Caki2 (cell line): ENCODE measurements at regions not wholly inside any gene's neighbourhood (a gene's known extent, or its start where the extent isn't known, plus 50 kb on each side); places are given as distances from the start of the nearest gene placed in this dataset.
A peak's percentile ranks its signal among the peaks of the same experiment; 100 is the strongest.
"Not testable (repeated sequence)": the region's sequence is repeated elsewhere in the genome, so short reads cannot be mapped to it uniquely, and the experiment has no call there.

Source experiments
- DNase-seq: peaks from one replicate; pipeline ENCODE4 v3.0.0-alpha.2; 2015; ENCODE audit warnings: low read depth
- in situ Hi-C: cut with HindIII; loops from 2 replicates; pipeline ENCODE4 v1.10.0; 2016; ENCODE audit warnings: low sequenced_read_pairs, low pct_unique_long_range_greater_than_20kb, mixed read lengths

DNA sequence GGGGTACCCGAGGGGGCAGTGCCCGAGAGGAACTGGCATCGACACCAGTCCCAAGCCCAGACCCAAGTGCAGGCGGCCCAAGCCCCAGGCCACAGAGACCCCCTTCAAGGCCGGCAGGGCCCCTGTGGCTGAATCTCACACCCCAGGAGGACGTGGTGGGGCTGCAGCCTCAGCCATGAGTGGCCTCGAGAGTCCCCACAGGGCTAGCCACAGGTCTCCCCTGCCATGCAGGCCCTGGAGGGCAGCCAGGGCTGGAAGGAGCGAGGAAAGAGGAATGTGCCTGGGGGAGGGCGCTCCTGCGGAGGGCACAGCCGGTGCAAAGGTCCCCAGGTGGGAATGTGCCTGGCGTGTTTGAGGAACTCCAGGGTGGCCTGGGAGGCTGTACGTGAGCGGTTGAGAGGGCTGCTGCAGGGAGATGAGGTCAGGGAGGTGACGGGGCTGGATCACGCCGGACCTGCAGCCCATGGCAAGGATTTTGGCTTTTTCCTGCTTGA is 86.1 kb downstream of the NCOR2 start:
- in situ Hi-C loops, result no loop called here
- DNase-seq, result no peak

DNA sequence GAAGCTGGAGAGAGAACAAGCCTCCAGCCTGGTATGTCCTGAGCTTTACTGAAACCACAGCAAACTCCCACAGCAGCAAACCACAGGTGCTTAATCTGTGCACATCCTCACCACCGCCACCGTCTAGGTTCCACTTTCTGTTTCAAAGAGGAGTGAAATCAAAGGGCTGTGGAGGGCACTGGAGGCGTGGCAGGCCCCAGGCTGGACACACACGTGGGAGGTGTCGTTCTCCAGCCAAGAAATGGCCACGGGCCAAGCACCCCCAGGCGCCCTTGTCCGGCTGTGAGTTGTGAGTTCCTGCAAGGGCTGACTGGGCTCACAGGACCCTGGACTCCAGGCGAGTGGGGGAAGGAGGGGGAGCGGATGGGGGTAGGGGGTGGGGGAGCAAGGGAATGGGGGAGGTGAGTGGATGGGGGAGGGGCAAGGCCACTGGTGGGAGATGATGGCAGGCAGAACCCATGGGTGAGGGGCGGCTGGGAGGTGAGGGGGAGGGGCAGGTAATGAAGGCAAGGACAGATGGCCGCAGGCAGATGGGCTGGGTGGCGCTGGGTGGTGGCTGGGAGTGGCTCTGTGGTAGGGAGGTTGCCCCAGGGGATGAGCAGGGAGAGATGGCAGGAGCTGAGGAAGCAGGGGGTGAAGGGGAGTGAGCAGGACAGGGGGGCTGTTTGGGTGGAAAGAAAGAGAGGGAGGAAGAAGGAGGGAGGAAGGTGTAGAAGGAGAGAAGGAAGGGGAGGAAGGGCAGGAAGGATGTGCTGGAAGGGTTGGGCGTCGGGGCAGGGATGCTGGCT is 86.7 kb downstream of the NCOR2 start:
- in situ Hi-C loops, result no loop called here
- peak; percentile 86 for DNase-seq

DNA sequence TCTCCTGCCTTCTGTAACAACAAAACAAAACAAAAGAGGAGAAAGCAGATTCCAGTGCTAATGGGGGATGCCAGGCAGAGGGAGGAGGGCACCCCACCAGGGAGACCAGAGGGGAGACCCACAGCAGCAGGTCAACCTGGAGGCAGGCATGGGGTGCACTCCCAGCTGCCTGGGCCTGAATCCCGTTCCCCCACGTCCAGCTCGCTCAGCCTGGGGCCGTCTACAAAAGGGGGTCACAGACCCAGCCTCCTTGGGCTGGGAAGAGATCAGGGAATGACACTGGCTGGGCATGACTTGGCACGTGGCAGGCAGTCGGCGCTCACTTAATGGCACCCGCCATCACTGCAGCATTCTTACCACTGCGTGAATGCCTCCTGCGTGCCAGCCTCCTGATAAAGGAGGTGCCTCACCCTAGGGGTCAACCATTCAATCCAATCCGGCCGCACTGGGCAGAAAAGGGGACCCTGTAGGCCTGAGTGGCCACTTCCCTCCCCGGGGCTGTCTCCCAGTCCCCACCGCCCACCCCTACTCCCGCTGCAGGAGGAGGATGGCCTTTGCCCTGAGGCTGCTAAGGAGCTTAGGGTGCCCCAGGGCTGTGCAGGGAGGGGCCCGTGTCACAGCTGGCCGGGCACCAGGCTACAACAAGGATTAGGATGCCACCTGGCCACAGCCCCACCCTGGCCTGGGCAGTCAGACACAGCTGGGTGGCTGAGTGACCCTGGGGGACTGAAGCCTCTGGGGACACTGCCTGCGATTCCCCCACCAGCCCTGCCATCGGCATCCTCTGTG is 87.5 kb downstream of the NCOR2 start:
- in situ Hi-C loops, result no loop called here
- DNase-seq, result no peak

DNA sequence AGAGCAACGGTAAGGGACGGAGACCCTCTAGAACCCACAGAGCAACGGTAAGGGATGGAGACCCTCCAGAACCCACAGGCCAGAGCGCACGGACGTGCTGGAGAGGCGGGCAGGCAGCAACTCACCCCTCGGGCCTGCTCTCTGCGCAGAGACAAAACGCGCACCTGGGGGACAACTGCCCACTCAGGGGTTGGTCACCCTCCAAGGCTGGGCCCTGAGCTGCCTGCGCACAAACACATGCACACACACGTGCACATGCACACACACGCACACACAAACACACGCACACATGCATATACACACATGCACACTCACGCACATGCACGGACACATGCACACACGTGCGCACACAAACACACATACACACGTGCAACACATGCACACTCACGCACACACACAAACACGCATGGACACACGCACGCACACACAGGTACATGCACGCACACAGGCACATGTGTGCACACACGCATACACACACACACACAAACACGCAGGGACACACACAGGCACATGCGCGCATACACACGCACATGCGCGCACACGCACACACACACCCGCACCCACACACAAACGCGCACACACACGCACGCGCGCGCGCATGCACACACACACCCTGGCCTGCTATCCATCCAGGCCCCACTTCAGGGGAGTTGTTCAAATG is 88.3 kb downstream of the NCOR2 start:
- in situ Hi-C loops, result no loop called here
- no peak for DNase-seq

DNA sequence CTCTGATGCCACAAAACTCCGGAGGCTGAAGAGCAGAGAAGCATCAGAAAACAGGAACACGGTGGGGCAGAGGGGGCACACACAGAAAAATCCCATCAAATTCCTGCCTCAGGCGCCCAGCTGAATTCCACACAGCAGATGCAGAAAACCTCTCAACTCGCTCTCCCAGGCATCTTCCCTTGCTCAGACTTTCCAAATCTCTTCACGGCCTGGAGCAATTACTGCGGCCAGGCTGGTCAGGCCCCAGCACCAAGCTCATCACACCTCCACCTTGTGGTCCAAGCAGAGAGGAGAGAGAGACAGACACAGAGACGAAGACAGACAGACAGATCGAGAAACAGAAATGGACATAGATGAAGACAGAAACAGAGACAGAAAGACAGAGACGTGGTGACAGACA is 89.0 kb downstream of the NCOR2 start:
- in situ Hi-C loops, result no loop called here

DNA sequence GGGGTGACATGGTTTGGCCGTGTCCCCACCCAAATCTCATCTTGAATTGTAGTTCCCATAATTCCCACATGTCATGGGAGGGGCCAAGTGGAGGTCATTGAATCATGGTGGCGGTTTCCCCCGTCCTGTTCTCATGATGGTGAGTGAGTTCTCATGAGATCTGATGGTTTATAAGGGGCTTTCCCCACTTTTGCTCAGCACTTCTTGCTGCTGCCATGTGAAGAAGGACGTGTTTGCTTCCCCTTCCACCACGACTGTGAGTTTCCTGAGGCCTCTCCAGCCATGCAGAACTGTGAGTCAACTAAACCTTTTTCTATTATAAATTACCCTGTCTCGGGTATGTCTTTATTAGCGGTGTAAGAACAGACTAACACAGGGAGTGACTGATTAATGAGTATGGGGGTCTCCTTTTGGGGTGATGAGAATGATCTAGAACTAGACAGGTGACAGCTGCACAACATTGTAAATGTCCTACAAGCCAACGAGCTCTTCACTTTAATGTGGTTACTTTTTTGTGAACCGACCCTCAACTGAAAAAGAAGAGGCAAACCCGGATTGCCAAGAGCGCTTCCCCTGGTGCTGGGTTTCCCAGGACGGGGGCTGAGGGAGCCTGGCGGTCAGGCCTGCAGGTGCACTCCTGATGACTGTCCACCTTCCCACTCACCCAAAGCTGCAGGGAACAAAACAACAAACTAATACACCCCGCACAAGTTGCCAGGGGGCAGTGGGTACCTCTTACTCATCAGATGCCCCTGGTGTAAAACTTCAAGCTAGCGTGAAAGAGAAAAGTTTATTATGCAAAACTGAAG is 90.1 kb downstream of the NCOR2 start:
- peak; percentile 76 for DNase-seq
- in situ Hi-C loops, result no loop called here

More for the DNA sequence above, 89.0 kb downstream of the NCOR2 start:
- no peak for DNase-seq

DNA sequence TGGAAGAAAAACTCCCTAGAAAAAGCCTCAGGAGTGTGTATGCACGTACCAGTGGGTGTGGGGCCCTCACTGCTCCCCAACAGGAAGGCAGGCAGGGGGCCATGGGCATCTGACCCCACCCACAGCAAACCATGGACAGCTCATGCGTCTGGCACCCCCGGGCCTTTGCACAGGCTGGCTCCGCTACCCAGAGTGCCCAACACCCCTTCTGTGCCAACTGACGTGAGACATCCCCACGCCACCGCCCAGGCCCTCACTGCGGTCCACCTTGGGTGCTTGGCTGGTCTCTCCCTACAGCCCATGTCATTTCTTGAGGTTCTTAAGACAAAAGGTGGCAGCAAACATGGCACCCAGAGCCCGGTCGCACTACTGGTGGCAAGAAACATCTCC is 91.4 kb downstream of the NCOR2 start:
- in situ Hi-C loops, result no loop called here
- no peak for DNase-seq

DNA sequence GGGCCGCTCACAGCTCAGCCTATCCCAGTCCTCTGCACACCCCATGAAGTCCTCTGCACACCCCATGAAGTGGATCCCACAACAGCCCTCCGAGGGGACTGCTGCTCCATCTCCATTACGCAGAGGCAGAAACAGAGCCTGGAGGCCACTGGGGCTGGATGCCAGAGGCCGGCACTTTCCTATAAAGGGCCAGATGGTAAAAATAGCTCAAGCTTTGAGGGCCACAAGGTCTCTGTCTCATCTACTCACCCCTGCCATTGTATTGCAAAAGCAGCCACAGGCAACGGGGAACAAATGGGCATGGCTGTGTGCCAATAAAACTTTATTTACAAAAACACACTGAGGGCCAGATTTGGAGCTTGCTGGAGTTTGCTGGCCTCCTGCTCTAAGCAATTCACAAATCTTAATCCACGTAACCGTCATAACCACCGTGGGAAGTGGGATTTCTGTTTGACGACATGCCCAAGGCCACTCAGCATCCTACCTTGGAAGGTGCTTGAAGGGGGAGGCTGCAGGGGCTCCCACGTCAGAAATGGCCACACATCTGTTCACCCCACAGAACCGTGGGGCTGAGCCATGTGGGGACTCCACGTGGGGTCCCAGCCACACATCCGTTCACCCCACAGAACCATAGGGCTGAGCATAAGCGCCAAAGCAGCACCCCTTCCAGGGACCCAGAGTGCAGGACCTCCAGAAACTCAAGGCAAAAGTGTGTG is 92.0 kb downstream of the NCOR2 start:
- in situ Hi-C loops, result no loop called here

DNA sequence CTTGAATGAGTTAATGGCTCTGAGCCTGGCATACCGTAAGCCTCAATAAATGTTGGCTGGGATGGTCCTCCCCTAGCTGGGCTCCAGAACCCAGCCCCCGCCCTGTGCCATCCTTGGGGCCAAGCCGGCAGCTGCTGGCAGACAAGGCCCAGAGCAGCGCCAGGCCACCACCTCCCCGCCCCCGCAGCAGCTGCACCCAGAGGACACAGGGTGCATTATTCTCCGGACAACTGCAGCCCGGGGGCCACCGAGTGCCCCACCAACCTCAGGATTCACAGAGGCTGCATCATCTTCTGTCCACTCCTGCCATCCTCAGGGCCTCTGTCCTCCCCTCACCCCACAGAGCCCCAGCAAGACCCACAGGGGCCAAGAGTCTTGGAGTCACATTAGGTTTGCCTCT is 92.7 kb downstream of the NCOR2 start:
- DNase-seq, result no peak
- in situ Hi-C loops, result no loop called here

More for the DNA sequence above, 92.0 kb downstream of the NCOR2 start:
- DNase-seq, result no peak

DNA sequence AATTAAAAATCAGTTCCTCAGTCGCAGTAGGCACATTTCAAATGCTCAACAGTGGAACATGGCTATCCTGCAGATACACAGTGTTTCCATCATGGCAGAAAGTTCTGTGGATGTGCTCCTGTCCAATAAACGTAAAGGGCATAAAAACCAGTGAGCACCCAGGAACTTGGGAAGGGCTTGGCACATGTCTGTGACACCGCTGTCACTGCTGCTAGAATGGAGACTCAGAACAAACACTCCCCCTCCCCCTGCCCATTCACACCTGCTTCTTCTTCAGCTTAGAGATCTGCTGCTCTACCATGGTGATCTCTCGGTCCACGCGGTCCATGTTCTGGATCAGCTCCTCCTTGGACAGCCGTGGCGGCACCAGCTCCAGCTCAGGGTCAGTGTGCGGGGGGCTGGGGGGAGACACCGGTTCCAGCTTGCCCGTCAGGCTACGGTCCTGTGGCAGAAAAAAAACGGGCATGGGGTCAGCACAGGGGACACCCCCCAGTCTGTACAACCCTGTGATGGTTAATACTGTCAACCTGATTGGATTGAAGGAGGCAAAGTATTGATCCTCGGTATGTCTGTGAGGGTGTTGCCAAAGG is 94.6 kb downstream of the NCOR2 start:
- no peak for DNase-seq
- in situ Hi-C loops, result no loop called here

DNA sequence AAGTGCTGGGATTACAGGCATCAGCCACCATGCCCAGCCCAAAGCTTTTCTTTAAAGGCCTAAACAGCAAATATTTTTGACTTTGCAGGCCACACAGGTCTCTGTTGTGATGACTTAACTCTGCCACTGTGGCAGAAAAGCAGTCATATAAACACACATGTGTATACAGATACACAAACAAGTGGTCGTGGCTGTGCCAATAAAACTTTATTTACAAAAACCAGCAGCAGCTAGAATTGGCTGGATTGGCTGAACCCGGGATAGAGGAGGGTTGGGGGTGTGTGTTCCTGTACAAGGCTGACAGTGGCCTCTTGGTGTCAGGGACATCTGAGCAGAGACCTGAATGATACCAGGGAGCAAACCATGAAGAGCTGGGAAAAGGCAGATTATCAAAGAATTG is 95.6 kb downstream of the NCOR2 start:
- in situ Hi-C loops, result no loop called here

DNA sequence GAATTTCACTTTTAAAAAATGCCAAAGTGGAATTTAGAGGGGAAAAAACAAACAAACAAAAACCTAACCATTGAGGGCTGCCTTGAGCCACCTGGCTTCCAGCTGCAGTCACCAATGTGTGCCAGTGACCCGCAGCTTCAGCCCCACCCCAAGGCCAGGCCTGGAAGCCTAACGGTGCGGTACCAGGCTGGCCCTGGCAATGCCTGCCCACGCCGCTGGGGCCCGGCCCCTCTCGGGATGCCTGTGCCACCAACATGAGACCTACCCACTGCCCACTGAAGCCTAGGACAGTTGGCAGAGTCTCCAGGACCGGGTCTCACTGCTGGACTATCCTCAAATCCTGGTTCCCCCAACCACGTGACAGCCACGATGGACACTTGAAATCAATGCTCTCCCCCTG is 96.6 kb downstream of the NCOR2 start:
- DNase-seq, result no peak
- in situ Hi-C loops, result no loop called here

More for the DNA sequence above, 95.6 kb downstream of the NCOR2 start:
- no peak for DNase-seq

DNA sequence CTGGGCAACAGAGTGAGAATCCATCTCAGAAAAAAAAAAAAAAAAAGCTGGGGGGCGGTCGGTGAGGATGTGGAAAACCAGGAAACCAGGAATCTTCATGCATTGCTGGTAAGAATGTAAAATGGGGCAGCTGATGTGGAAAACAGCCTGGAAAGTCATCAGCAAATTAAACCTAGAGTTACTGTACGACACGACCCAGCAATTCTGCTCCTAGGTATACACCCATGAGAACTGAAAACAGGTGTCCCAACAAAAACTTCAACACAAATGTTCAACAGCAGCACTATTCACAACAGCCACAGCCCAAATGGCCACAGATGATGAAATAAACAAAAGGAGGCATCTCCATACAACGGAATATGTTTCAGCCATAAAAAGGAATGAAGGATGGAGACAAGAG is 97.3 kb downstream of the NCOR2 start:
- no peak for DNase-seq
- in situ Hi-C loops, result no loop called here

DNA sequence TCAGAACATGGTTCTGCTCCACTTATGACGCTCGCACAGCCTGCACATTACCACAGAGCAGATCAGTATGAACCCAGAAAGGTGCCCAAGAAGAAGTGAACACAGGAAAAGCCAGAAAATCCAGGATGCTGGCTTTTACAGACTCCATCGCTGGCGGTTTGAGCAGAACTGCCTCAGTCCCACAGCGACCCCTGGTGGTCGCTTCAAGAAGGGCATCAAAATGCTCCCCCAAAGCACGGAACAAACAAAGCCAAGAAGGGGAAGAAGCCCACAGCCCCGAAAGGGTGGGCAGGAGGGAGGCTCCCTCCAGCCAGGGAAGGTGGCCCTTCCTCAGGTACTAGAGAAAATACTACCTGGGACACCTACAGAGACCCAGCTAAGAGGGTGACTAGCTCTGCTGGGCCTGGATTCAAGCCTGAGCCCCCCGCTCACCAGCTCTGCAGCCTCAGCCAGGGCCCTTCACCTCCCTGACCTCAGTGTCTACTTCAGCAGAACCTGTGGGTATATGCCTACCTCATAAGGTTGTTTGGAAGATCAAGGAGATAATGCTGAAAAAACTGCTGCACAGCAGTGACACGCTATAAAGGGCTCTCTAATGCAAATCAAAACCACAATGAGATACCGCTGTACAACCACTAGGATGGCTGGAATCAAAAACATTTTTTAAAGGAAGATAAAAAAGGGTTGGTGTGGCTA is 98.1 kb downstream of the NCOR2 start:
- no peak for DNase-seq
- in situ Hi-C loops, result no loop called here

DNA sequence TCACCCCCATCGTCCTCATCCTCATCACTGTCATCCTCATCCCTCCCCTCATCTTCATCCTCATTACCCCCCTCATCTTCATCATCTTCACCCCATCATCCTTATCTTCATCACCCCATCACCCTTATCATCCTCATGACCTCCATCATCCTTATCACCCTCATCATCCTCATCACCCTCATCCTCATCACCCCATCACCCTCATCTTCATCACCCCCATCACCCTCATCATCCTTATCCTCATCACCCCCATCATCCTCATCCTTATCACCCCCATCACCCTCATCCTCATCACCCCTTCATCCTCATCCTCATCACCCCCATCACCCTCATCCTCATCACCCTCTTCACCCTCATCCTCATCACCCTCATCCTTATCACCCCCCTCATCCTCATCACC is 99.9 kb downstream of the NCOR2 start:
- DNase-seq, in situ Hi-C loops: not testable (repeated sequence)

DNA sequence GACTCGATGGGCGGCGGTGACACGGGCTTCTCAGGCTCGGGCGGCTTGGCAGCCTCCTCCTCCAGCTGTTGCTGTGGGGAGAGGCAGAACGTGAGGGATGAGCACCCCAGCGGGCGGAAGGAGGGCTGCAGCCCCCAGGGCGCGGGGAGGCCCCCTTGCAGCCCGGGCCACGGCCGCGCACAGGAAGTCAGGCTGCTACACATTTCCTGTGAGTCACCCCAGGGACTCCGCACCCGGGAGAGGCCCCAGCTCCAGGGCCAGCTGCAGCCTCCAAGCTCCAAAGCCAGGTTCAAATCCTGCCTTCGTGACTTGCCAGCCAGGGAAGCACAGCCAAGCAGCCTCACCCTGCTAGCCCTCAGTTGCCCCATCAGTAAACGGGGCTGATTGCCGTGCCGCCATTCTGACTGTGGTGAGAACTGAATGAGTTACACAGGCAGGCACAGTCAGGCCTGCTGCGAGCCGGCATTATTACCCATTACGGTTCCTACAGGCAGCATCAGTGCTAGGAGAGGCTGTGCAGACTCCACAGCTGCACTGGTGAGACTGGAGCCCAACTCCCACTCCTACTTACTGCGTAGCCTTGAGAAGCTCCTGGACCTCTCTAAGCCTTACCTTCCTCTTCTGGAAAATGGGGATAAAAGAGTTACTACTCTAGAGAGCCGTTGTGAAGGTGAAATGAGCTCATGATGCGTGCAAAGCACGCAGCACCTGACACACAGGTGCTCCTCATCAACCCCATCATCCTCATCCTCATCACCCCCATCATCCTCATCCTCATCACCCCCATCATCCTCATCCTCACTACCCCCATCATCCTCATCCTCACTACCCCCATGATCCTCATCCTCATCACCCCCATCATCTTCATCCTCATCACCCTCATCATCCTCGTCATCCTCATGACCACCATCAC is 100.9 kb downstream of the NCOR2 start:
- in situ Hi-C loops, result no loop called here
- DNase-seq, result no peak
